GM12878 (cell line): ENCODE measurements at regions not wholly inside any gene's neighbourhood (a gene's known extent, or its start where the extent isn't known, plus 50 kb on each side); places are given as distances from the start of the nearest gene placed in this dataset.
"Not testable (repeated sequence)": the region's sequence is repeated elsewhere in the genome, so short reads cannot be mapped to it uniquely, and the experiment has no call there.

ENCODE experiments used
- CTCF ChIP-seq, 3 experiments: IDR thresholded peaks in 2 of 3; conservative IDR thresholded peaks in 1 of 3; 2 replicates each; pipeline ENCODE4 v1.5.1; 2011; ENCODE audit warnings: low read depth in 3 of 3, low read length in 3 of 3, mild to moderate bottlenecking in 3 of 3, control low read depth in 2 of 3, moderate library complexity in 2 of 3, inconsistent platforms in 1 of 3, mixed read lengths in 1 of 3; ENCODE audit not compliant: control insufficient read depth in 2 of 3, insufficient read depth in 1 of 3; ENCODE audit errors: extremely low read depth in 1 of 3
- EZH2 ChIP-seq: IDR thresholded peaks from 2 replicates; pipeline ENCODE4 v1.6.1; 2012; ENCODE audit warnings: low read depth, mild to moderate bottlenecking, control low read depth, inconsistent platforms, low read length, borderline replicate concordance; ENCODE audit not compliant: control insufficient read depth
- KDM1A ChIP-seq: fragments of 200-600 bp; sonication (generic); IDR thresholded peaks from 2 replicates; pipeline ENCODE4 v1.6.1; 2016; ENCODE audit warnings: borderline replicate concordance
- PAX5 ChIP-seq: IDR thresholded peaks from 2 replicates; pipeline ENCODE4 v1.6.1; 2011; ENCODE audit warnings: low read depth, low read length, borderline replicate concordance
- POLR2AphosphoS2 ChIP-seq: IDR thresholded peaks from 2 replicates; pipeline ENCODE4 v1.6.1; 2011; ENCODE audit warnings: low read depth, mild to moderate bottlenecking, low read length, improper control_type of control experiment, moderate library complexity
- POU2F2 ChIP-seq: IDR thresholded peaks from 3 replicates; pipeline ENCODE4 v1.6.1; 2011; ENCODE audit warnings: low read depth, mild to moderate bottlenecking, low read length, borderline replicate concordance
- RBBP5 ChIP-seq: fragments of 200-600 bp; sonication (generic); conservative IDR thresholded peaks from 2 replicates; pipeline ENCODE4 v1.6.1; 2016
- REST ChIP-seq: IDR thresholded peaks from 2 replicates; pipeline ENCODE4 v1.6.1; 2012; ENCODE audit warnings: mild to moderate bottlenecking, low read depth, low read length
- SIN3A ChIP-seq: IDR thresholded peaks from 2 replicates; pipeline ENCODE4 v1.6.1; 2012; ENCODE audit warnings: low read depth, low read length, improper control_type of control experiment
- YY1 ChIP-seq: IDR thresholded peaks from 2 replicates; pipeline ENCODE4 v1.6.1; 2011; ENCODE audit warnings: low read depth, mild to moderate bottlenecking, low read length
- ZZZ3 ChIP-seq: IDR thresholded peaks from 2 replicates; pipeline ENCODE4 v1.6.1; 2011; ENCODE audit warnings: low read depth; ENCODE audit not compliant: control insufficient read depth, insufficient read length

GRCh38 chr3:168929997-168930396 lies 733.5 kb downstream of the MECOM start:
- TF ChIP-seq CTCF (IDR thresholded peaks at IDR 0.05 in 2 of 3, conservative IDR thresholded peaks at IDR 0.05 in 1 of 3; ENCODE audit: control insufficient read depth in 2 of 3, extremely low read depth in 1 of 3, insufficient read depth in 1 of 3, low read depth in 3 of 3, low read length in 3 of 3); POLR2AphosphoS2; SIN3A; KDM1A; REST; ZZZ3; YY1; PAX5; EZH2; RBBP5; POU2F2: not testable (repeated sequence)
